MCF 10A (cell line): ENCODE measurements at regions not wholly inside any gene's neighbourhood (a gene's known extent, or its start where the extent isn't known, plus 50 kb on each side); places are given as distances from the start of the nearest gene placed in this dataset.

ENCODE experiments used
- BruUV-seq: library from RNA; stranded (reverse); fragments of 400-500 nt; replicated peaks from 2 replicates; lab custom pipeline; 2021; lab: Mats Ljungman, UMichigan
- CTCF ChIA-PET: fragments of 300-600 bp; sonication (Branson Sonifier 250); formaldehyde crosslinking; extraction: SDS; loops from one replicate; lab custom pipeline; 2021; ENCODE audit warnings: antibody characterized with exemption, inconsistent platforms; lab: Yijun Ruan, JAX
- POLR2A ChIA-PET: fragments of 300-600, 350-650 bp; sonication (Branson Sonifier 250); formaldehyde crosslinking; extraction: SDS; loops from one replicate; lab custom pipeline; 2020; ENCODE audit warnings: antibody characterized with exemption, inconsistent platforms; lab: Yijun Ruan, JAX
- DNase-seq: peaks from one replicate; pipeline ENCODE4 v3.0.0-alpha.2; 2018; ENCODE audit not compliant: unreplicated experiment
- H3K27ac Mint-ChIP-seq: one replicate; pipeline ENCODE4 v1.8.0; 2022; ENCODE audit warnings: mild to moderate bottlenecking, low read depth, mixed read lengths; ENCODE audit not compliant: unreplicated experiment
- H3K27me3 Mint-ChIP-seq: one replicate; pipeline ENCODE4 v1.8.0; 2022; ENCODE audit warnings: mixed read lengths; ENCODE audit not compliant: insufficient read depth, unreplicated experiment
- H3K36me3 Mint-ChIP-seq: one replicate; pipeline ENCODE4 v1.8.0; 2022; ENCODE audit warnings: mild to moderate bottlenecking, moderate library complexity, mixed read lengths; ENCODE audit not compliant: insufficient read depth, unreplicated experiment
- H3K4me1 Mint-ChIP-seq: one replicate; pipeline ENCODE4 v1.8.0; 2022; ENCODE audit warnings: mixed read lengths; ENCODE audit not compliant: insufficient read depth, unreplicated experiment
- H3K4me3 Mint-ChIP-seq: one replicate; pipeline ENCODE4 v1.8.0; 2022; ENCODE audit warnings: mild to moderate bottlenecking, moderate library complexity, mixed read lengths; ENCODE audit not compliant: unreplicated experiment
- H3K9me3 Mint-ChIP-seq: one replicate; pipeline ENCODE4 v1.8.0; 2022; ENCODE audit warnings: mixed read lengths; ENCODE audit not compliant: unreplicated experiment
- CTCF ChIP-seq: fragments of 200-600 bp; IDR thresholded peaks from one replicate; pipeline ENCODE4 v1.8.0; 2022; ENCODE audit warnings: antibody characterized with exemption, mild to moderate bottlenecking; ENCODE audit not compliant: unreplicated experiment
- intact Hi-C: fragments of 100-400 bp; cut with micrococcal nuclease; formaldehyde crosslinking; loops from 2 replicates; pipeline ENCODE4 v1.14.1; 2022

GRCh38 chr4:125039550-125039949, 275.2 kb upstream of the FAT4 start:
- POLR2A ChIA-PET = no interaction called here
- Mint-ChIP-seq H3K27ac (no peak overlapping the region), H3K36me3 (no peaks in the 10 kb centered on the region), H3K4me1 (peaks cover 19% of the 10 kb centered on the region), H3K27me3 (no peaks in the 10 kb centered on the region), H3K9me3 (no peaks in the 10 kb centered on the region), H3K4me3 (no peak overlapping the region)
- CTCF ChIA-PET = no interaction called here
- DNase-seq = no peak
- BruUV-seq = no TSS peak
- intact Hi-C loops = no loop called here
- TF ChIP-seq CTCF = no peak

- Mint-ChIP-seq H3K4me1 (peaks cover 4% of the 10 kb centered on the region), H3K27ac (no peak overlapping the region), H3K9me3 (no peaks in the 10 kb centered on the region), H3K27me3 (no peaks in the 10 kb centered on the region), H3K36me3 (no peaks in the 10 kb centered on the region), H3K4me3 (no peak overlapping the region)
- intact Hi-C loops = no loop called here
- no peak for DNase-seq
- no peak for TF ChIP-seq CTCF
- ChIA-PET POLR2A (interaction anchor here (0.9 kb wide), 1 partner anchor 79 kb away, joined by 3 read pairs; no protein-coding TSS in a partner anchor), CTCF (no interaction called here)
- no TSS peak for BruUV-seq
These were observed 291.8 kb upstream of the FAT4 start for GRCh38 chr4:125022855-125023501.

- intact Hi-C loops = no loop called here
- Mint-ChIP-seq H3K27ac (no peak overlapping the region), H3K9me3 (no peaks in the 10 kb centered on the region), H3K4me3 (no peak overlapping the region), H3K4me1 (peaks cover 4% of the 10 kb centered on the region), H3K27me3 (no peaks in the 10 kb centered on the region), H3K36me3 (no peaks in the 10 kb centered on the region)
- ChIA-PET POLR2A (no interaction called here), CTCF (interaction anchor here (0.6 to 1.0 kb wide), 2 partner anchors 55 to 93 kb away, joined by 3 to 4 read pairs; no protein-coding TSS in a partner anchor)
- TF ChIP-seq CTCF = no peak
- BruUV-seq = no TSS peak
- DNase-seq = no peak
These were observed 293.6 kb upstream of the FAT4 start for GRCh38 chr4:125021189-125021588.

GRCh38 chr4:125020089-125021034, 294.4 kb upstream of the FAT4 start:
- TF ChIP-seq CTCF = no peak
- Mint-ChIP-seq H3K4me3 (no peak overlapping the region), H3K4me1 (peaks cover 4% of the 10 kb centered on the region), H3K27ac (no peak overlapping the region), H3K9me3 (no peaks in the 10 kb centered on the region), H3K27me3 (no peaks in the 10 kb centered on the region), H3K36me3 (no peaks in the 10 kb centered on the region)
- ChIA-PET CTCF (interaction anchor here (0.6 to 1.0 kb wide), 2 partner anchors 54 to 92 kb away, joined by 3 to 4 read pairs; no protein-coding TSS in a partner anchor), POLR2A (no interaction called here)
- intact Hi-C loops = no loop called here
- no TSS peak for BruUV-seq
- DNase-seq = no peak
